Chondrocyte (in vitro differentiated cells): ENCODE measurements at regions not wholly inside any gene's neighbourhood (a gene's known extent, or its start where the extent isn't known, plus 50 kb on each side); places are given as distances from the start of the nearest gene placed in this dataset.

Experiments
- DNase-seq: peaks from one replicate; pipeline ENCODE4 v3.0.0; 2021; ENCODE audit warnings: mixed read lengths, low spot score
- H3K27ac Mint-ChIP-seq: one replicate; pipeline ENCODE4 v1.8.0; 2021; ENCODE audit warnings: mild to moderate bottlenecking, moderate library complexity, mixed read lengths; ENCODE audit not compliant: unreplicated experiment
- H3K27me3 Mint-ChIP-seq: 2 replicates; pipeline ENCODE4 v1.8.0; 2021; ENCODE audit warnings: low read depth, mixed read lengths
- H3K36me3 Mint-ChIP-seq: 2 replicates; pipeline ENCODE4 v1.8.0; 2021; ENCODE audit warnings: low read depth, mixed read lengths
- H3K4me1 Mint-ChIP-seq: 2 replicates; pipeline ENCODE4 v1.8.0; 2021; ENCODE audit warnings: low read depth, mild to moderate bottlenecking, mixed read lengths
- H3K4me3 Mint-ChIP-seq: one replicate; pipeline ENCODE4 v1.8.0; 2021; ENCODE audit warnings: mild to moderate bottlenecking, moderate library complexity, mixed read lengths; ENCODE audit not compliant: unreplicated experiment
- H3K9me3 Mint-ChIP-seq: 2 replicates; pipeline ENCODE4 v1.8.0; 2021; ENCODE audit warnings: low read depth, mixed read lengths
- TF ChIP-seq, protein P1 (sequence below): fragments of 200-600 bp; sonication (generic); IDR thresholded peaks from 2 replicates; pipeline ENCODE4 v1.5.0; 2021; ENCODE audit warnings: antibody characterized with exemption, mild to moderate bottlenecking, moderate library complexity

DNA sequence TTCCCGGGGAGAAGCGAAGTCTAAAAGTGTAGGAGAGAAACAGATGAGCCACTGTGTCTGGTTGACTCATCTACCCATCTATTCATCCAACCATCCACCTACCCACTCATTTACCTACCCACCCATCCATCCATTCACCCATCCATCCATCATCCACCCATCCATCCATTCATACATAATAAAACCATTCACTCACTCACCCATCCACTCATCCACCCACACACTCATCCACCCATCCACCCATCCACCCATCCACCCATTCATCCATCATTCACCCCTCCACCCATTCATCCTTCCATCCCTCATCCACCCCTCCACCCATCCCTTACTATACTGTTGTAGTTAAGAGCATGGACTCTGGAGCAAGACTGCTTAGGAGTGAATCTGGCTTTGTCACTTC lies 136.4 kb upstream of the ATP2B2 start:
- DNase-seq = no peak
- H3K4me3 Mint-ChIP-seq = no peak overlapping the region
- H3K4me1 Mint-ChIP-seq = no peaks in the 10 kb centered on the region
- TF ChIP-seq, protein P1, sequence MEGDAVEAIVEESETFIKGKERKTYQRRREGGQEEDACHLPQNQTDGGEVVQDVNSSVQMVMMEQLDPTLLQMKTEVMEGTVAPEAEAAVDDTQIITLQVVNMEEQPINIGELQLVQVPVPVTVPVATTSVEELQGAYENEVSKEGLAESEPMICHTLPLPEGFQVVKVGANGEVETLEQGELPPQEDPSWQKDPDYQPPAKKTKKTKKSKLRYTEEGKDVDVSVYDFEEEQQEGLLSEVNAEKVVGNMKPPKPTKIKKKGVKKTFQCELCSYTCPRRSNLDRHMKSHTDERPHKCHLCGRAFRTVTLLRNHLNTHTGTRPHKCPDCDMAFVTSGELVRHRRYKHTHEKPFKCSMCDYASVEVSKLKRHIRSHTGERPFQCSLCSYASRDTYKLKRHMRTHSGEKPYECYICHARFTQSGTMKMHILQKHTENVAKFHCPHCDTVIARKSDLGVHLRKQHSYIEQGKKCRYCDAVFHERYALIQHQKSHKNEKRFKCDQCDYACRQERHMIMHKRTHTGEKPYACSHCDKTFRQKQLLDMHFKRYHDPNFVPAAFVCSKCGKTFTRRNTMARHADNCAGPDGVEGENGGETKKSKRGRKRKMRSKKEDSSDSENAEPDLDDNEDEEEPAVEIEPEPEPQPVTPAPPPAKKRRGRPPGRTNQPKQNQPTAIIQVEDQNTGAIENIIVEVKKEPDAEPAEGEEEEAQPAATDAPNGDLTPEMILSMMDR = no peak
- peaks cover 2% of the 10 kb centered on the region for H3K36me3 Mint-ChIP-seq
- H3K27ac Mint-ChIP-seq = no peak overlapping the region
- peaks cover 37% of the 10 kb centered on the region for H3K27me3 Mint-ChIP-seq
- H3K9me3 Mint-ChIP-seq = peaks cover 22% of the 10 kb centered on the region

DNA sequence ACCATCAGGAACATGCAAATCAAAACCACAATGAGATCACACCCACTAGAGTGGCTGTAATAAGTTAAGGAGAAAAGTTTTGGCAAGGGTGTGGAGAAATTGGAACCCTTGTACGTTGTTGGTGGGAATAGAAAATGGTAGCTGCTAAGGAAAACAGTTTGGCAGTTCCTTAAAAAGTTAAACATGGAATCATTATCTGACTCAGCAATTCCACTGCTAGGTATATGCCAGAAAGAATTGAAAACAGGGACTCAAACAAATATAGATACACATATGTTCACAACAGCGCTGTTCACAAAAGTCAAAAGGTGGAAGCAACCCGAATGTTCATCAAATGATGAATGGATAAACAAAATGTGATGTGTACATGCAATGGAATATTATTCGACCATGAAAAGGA lies 138.8 kb upstream of the ATP2B2 start:
- H3K4me3 Mint-ChIP-seq = no peak overlapping the region
- no peak for DNase-seq
- H3K36me3 Mint-ChIP-seq = no peaks in the 10 kb centered on the region
- no peaks in the 10 kb centered on the region for H3K4me1 Mint-ChIP-seq
- H3K27me3 Mint-ChIP-seq = peaks cover 37% of the 10 kb centered on the region
- H3K9me3 Mint-ChIP-seq = no peaks in the 10 kb centered on the region
- H3K27ac Mint-ChIP-seq = no peak overlapping the region
- TF ChIP-seq, protein P1 = no peak

DNA sequence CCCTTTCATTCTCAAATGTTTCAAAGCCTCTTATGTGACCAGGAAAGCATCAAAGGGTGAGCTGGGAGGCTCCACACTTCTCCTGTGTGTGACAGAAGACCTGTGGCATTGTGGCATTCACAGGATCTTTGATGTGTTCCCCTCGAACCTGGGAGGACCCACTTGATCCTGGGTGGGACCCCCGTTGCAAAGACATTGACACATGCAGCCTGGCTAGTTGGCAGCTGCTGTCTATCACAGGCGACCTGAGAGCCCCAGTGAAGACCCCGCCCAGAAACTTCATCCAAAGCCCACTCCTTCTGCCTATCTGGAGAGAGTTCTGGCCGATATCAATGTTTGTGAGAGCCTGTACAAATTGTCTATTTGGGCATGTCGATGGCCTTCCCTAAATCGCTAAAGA lies 140.4 kb upstream of the ATP2B2 start:
- DNase-seq = no peak
- no peaks in the 10 kb centered on the region for H3K36me3 Mint-ChIP-seq
- TF ChIP-seq, protein P1 = no peak
- H3K27me3 Mint-ChIP-seq = peaks cover 33% of the 10 kb centered on the region
- H3K4me1 Mint-ChIP-seq = no peaks in the 10 kb centered on the region
- no peak overlapping the region for H3K27ac Mint-ChIP-seq
- H3K9me3 Mint-ChIP-seq = no peaks in the 10 kb centered on the region
- no peak overlapping the region for H3K4me3 Mint-ChIP-seq

DNA sequence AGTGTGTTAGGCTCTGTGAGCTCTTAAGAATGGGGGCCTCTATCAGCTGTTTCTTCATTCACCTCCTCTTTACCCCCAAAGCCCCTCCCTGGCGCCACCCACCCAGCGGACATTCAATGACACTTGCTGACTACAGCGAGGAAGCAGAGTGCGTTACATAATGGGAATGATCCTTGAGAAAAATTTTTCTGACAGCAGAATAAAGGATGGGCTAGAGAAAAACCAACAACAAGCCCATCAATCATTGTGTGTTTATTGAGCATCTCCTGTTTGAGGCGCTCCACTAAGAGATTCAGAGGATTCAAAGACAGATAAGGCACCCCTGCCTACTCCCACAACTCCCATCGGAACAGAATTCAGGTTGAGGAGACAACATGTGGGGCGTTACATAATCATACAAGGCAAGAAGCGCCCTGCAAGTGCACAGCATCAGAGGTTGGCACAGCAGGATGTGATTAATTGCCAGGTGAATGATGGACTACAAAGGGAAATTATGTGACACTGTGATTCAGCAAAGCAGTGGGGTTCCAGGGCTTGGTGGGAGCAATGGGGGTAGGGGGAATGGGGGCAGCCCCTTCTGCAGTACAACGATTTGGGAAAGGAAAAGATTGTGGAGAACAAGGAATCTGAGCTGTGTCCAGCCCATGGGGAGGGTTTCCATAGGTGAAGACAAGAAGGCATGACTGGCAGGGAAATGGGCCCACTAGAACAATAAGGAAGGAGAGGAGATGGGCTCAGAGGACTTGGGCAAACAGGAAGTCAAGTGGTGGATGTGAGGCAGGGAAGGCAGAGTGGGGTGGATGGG lies 141.3 kb upstream of the ATP2B2 start:
- Mint-ChIP-seq H3K4me1 (no peaks in the 10 kb centered on the region), H3K36me3 (no peaks in the 10 kb centered on the region), H3K9me3 (no peaks in the 10 kb centered on the region), H3K4me3 (no peak overlapping the region), H3K27me3 (peaks cover 30% of the 10 kb centered on the region), H3K27ac (no peak overlapping the region)
- no peak for DNase-seq
- TF ChIP-seq, protein P1 = no peak

DNA sequence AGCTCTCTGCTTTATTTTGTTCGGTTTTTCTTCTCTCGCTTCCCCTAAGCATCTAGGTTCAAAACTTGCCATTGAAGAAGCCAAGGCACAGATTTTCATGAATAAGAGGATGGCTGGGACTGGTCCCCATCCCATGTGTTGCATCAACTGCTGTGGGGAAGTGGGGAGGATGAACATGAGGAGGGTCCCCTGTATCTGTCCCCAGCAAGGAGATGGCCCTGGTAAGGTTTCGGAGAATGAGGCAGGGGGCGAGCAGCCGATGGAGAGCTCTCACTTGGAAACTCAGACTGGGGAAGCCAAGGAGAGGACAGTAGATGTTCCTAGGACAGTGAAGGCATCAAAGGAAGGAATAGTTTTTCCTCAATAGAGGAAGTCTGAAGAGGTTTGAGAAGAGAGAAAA lies 142.0 kb upstream of the ATP2B2 start:
- no peak overlapping the region for H3K27ac Mint-ChIP-seq
- H3K36me3 Mint-ChIP-seq = no peaks in the 10 kb centered on the region
- H3K27me3 Mint-ChIP-seq = peaks cover 29% of the 10 kb centered on the region
- no peaks in the 10 kb centered on the region for H3K4me1 Mint-ChIP-seq
- DNase-seq = no peak
- TF ChIP-seq, protein P1 = no peak
- H3K9me3 Mint-ChIP-seq = no peaks in the 10 kb centered on the region
- no peak overlapping the region for H3K4me3 Mint-ChIP-seq
